Mucosa of gallbladder (tissue), 1 donor: ENCODE measurements at regions not wholly inside any gene's neighbourhood (a gene's known extent, or its start where the extent isn't known, plus 50 kb on each side); places are given as distances from the start of the nearest gene placed in this dataset.
"Not testable (repeated sequence)": the region's sequence is repeated elsewhere in the genome, so short reads cannot be mapped to it uniquely, and the experiment has no call there.

Experiments
- DNase-seq: peaks from one replicate; pipeline ENCODE4 v3.0.0-alpha.2; 2020; ENCODE audit warnings: low spot score
- donor health status: DM: no; HTN: no; CAD: no.

DNA sequence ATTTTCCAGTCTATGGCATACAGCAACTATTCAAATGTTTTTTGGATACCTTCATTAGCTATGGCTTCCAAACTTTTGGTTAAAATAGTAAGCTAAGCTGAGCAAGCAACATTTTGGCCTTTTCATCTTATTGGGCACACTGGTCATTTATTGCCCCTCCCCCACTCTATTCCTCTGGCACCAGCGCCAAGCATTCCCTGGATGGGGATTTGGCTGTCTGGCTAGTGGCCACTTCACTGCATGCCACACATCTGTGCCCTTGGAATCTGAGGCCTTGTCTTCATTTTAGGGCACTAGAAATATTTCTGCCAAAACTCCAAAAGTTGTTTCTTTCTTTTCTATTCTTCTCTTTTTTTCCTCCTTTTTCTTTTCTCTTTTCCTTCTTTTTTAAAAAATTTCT is 305.8 kb upstream of the POTED start:
- DNase-seq: not testable (repeated sequence)

DNA sequence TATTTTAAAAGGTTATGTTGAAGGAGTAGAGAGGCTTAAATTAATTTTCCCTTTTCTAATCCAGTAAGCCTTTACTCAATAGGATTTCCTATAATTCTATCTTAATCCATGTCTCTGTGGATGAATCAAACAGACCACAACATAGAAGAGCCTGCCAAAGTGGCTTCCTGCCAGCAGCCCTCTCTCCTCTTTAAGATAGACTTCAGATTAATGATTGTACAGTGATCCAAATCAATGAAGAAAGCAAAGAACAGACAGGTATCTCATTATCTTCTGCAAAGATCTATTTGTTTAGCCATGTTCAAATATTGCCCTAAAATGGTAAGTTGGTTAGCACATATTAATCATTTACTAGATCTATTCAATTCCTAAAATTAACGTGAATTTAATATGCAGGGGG is 304.7 kb upstream of the POTED start:
- peak; percentile 14 for DNase-seq

DNA sequence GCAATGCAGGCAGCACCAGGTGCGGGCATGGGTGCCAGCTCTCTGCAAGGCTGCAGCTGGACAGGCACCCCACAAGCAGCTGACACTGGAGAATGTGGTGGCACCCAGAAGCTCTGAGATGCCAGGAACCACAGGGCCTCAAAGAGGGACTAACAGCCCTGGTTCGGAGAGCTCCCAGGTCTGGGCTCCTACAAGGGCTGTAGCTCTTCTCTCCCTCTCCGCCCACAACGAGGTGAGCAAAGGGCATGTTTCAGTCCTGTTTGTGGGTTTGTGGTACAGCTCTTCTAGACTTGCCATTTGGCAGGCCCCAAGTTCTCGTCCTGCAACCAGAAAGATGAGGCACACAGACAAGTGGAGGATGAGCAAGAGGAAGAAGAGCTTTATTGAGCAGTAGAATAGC is 299.5 kb upstream of the POTED start:
- DNase-seq: not testable (repeated sequence)

DNA sequence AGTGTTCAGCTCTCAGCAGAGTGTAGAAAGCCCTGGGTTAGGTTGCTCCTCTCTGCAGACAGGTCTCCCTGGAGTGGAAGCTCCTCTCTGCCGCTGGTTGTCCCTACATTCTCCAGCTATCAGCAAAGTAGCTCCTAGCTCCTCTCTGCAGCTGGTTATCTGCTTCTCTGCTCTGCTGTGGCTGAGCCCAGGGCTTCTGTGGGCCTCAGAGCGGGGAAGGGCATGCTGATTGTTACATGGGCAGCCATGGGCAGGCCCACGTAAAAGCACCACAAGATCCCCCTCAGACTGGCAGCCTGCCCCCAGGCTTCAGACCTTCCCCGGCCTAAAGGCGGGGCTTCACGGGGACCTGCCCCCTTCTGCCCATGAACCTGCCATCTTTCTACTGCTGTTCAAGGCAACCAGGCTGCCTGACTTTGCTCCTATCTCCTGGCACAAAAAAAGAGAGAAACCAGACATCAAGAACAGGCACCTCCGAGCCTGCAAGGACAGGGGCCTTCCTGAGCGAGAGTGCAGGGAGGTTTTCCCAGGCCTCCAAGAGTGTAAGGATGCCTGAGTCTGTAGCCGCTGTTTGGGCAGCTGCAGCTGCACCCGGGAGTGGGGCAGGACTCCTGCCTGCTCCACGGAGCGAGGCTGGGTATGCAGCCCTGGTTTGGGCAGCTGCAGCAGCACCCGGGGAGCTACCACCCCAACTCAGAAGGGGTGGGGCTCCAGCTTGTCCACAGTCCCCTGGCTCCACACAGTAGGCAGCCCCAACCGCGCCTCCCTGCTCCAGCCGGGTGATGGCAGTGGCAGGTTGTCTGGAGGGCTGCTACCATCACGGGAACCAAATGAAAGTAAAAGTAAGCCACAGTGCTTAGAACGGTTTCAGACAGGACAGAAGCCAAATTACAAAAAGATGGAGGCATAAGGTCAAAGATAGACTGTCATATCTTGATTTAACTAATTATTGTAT is 298.7 kb upstream of the POTED start:
- DNase-seq: not testable (repeated sequence)

DNA sequence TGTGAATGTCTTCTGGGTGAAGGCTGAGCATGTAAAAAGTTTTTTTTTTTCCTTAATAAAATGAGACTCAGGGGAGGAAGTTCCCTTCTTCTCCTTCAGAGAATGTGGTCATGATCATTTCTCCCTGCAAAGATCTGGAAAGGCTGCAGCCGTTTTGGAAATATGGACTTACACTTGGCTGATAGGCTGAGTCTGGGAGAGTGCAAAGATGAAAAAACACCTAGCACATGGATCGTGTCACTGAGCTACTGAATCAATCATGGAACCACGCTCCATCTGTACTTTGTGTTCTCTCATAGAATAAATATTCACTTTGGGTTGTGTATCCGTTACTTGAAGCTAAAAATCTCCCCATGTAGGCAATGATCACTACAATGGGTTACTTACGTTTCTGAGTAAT is 290.9 kb upstream of the POTED start:
- not testable (repeated sequence) for DNase-seq

DNA sequence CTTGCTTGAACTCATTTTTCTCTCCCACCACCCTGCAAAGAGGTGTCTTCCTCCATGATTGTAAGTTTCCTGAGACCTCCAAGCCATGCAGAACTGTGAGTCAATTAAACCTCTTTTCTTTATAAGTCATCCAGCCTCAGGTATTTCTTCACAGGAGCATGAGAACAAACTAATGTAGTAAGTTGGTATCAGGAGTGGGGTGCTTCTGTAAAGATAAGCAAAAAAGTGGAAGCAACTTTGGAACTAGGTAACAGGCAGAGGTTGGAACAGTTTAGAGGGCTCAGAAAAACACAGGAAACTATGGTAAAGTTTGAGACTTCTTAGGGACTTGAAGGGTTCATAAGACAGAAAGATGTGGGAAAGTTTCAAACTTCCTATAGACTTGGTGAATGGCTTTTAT is 287.7 kb upstream of the POTED start:
- DNase-seq: not testable (repeated sequence)

DNA sequence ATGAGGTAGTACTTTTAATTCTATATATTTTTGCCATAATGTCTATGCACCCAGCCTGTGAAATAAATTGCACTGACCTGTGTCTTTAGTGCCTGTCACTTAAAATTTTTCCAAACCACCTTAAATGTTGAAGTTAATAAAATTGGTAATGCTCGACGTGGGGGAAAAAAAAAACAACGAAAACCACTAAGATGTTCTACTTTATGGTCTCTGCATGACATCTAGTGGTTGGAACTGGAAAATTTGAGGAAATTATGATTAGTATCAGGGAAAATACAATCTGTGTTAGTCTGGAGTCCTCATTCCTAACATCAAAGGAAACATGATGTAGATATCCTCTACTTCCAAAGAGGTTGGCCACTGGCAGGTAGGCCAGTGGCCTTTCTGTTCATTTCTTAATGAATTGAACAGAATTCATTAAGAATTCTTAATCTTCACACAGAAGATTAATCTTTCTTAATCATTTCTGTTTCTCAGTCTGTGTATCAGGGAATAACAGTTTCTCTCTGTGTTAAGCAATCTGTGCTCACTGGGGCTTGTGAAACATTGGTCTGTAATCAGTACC is 268.8 kb upstream of the POTED start:
- DNase-seq: not testable (repeated sequence)

DNA sequence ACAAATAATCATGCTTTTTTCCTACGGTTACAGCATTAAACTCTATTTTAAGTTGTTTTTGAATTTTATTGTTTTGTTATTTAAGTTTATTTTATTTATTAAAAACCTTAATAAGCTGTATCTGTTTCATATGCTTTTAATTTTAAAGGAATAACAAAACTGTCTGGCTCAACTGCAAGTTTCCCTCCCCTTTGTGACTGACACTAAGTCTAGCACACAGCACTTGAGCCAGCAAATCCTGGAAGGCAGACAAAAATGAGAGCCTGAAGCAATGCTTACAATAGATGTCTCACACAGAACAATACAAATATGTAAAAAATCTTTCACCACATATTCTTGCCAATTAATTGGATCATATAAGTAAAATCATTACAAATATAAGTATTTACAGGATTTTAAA is 258.1 kb upstream of the POTED start:
- DNase-seq: not testable (repeated sequence)

DNA sequence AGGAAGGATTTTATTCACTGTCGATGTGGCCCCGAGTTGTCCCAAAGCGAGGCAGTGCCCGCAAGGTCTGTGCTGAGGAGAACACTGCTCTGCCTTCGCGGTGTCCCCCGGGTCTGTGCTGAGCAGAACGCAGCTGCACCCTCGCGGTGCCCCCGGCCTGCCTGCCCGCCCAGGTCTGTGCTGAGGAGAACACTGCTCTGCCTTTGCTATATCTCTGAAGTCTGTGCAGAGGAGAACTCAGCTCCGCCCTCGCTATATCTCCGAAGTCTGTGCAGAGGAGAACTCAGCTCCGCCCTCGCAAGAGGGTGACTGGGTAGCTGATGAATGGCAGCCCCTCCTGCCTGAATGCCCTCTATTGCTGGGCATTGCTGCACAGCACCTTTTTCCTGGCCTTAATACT is 249.4 kb upstream of the POTED start:
- DNase-seq: not testable (repeated sequence)

DNA sequence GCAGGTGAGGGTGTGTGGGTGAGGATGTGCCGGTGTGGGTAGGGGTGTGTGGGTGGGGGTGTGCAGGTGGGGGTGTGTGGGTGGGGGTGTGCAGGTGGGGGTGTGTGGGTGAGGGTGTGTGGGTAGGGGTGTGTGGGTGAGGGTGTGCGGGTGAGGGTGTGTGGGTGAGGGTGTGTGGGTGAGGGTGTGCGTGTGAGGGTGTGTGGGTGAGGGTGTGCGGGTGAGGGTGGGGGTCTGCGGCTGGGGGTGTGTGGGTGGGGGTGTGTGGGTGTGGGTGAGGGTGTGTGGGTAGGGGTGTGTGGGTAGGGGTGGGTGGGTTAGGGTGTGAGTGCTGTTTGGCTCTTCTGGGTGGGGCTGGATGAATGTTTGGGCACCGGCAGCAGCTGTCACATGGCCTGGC is 241.4 kb upstream of the POTED start:
- DNase-seq: no peak

DNA sequence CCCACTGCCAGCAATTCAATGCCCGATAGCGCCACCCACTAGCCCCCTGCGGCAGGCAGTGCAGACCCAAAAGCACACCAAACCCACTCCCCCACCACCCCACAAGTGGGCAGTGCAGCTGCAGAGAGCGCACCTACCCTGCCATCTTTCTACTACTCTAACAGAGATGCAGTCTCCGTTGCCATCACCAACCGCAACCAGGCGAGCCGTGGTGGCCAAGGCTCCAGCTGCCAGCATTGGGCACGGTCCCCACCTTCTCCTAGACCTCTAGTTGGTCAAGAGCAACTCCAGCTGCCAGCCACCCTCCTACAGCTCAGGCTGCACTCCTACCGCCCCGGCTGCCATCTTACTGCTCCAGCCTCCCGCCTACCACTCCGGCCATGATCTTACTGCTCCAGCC is 236.9 kb upstream of the POTED start:
- DNase-seq: not testable (repeated sequence)

DNA sequence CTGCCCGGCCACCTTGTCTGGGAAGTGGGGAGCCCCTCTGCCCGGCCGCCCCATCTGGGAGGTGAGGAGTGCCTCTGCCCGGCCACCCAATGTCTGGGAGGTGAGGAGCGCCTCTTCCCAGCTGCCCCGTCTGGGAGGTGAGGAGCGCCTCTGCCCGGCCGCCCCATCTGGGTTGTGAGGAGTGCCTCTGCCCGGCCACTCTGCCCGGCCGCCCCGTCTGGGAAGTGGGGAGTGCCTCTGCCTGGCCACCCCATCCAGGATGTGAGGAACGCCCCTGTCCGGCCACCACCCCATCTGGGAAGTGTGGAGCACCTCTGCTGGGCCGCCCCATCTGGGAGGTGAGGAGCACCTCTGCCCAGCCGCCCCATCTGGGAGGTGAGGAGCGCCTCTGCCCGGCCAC is 230.6 kb upstream of the POTED start:
- not testable (repeated sequence) for DNase-seq

DNA sequence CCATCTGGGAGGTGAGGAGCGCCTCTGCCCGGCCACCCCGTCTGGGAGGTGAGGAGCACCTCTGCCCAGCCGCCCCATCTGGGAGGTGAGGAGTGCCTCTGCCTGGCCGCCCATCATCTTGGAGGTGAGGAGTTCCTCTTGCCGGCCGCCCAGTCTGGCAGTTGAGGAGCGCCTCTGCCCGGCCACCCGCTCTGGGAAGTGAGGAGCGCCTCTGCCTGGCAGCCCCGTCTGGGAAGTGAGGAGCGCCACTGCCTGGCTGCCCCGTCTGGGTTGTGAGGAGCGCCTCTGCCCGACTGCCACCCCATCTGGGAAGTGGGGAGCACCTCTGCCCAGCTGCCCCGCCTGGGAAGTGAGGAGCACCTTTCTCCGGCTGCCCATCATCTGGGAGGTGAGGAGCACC is 230.0 kb upstream of the POTED start:
- not testable (repeated sequence) for DNase-seq

DNA sequence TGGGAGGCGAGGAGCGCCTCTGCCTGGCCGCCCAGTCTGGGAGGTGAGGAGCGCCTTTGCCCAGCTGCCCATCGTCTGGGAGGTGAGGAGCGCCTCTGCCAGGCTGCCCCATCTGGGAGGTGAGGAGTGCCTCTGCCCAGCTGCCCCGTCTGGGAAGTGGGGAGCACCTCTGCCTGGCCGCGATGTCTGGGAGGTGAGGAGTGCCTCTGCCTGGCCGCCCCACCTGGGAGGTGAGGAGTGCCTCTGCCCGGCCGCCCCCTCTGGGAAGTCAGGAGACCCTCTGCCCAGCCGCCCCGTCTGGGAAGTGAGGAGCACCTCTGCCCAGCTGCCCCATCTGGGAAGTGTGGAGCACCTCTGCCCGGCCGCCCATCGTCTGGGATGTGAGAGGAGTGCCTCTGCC is 229.0 kb upstream of the POTED start:
- not testable (repeated sequence) for DNase-seq

DNA sequence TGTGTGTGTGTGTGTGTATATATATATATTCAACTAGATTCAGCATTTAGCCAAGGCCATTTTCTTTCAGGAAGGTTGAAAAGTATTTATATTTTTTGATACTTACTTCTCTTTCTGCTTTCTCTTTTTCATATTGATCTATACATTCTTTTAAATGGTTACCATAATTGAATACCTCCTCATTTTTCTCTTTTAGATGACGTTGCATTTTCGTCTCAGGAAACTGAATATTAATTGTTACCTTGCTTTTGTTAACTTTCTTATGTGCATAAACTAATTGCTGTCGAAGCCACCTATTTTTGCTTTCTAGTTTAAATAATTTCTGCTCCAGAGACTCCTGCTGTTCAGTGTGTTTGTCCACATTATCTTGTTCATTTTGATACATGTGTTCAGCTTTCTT is 225.4 kb upstream of the POTED start:
- not testable (repeated sequence) for DNase-seq

DNA sequence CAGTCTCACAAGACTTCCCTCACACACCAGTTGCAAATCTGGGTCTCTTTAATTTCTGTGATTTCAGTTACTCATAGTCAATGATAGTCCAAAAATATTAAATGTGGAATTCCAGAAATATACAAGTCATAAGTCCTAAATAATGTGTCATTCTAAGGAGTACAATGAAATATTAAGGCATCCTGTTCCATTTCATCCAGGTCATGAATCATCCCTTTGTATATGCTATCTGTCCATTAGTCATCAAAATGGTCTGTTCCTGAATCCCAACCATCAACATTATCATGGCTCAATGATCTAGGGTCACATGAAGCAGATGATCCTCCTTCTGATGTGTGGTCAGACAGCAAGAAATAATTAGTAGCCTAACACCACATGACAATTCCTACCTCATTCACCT is 200.4 kb upstream of the POTED start:
- DNase-seq: not testable (repeated sequence)

DNA sequence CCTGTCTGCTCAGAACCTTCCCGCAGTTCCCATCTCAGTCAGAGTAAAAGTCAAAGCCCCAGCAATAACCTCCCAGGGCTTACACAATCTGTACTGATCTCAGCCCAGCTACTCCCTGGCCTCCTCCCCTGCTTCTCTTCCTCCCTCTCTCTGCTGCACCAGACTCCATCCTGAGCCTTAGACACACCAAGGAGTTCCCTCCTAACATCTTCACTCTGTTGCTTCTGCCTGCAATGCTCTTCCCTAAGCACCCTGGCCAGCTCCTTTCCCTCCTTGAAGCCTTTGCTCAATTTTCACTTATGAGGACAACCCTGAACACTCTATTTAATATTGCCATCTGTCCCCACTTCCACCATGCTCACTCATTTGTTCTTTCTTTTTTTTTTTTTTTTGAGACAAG is 173.7 kb upstream of the POTED start:
- not testable (repeated sequence) for DNase-seq

DNA sequence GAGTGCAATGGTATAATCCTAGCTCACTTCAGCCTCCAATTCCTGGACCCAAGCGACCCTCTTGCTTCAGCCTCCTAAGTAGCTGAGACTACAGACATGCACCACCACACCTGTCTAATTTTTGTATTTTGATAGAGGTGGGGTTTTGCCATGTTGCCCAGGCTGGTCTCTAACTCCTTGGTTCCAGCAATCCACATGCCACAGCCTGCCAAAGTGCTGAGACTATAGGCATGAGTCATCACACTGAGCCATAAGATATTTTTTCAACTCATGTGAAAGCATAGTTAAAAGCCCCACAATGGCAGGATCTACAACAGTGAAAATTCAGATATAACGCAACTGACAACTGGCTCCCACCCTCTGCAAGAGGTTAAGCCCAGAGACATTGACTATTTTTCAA is 161.8 kb upstream of the POTED start:
- DNase-seq: not testable (repeated sequence)

DNA sequence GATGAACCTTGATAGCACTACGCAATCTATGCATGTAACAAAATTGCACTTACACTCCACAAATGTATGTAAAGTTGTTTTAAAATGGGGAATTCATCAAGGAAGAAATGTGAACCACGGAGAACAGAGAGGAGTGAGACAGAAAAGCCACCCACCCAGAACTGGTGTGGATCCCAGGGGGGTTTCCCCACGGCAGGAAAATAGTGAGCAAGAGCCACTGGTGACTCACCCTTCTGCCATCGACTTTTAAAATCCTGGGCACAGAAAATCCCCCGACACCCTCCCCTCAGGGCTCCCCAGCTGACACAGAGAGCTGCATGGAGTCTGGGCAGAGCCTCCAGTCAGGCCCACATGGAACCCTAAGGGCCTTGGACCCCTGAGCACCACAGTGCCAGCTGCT is 146.0 kb upstream of the POTED start:
- DNase-seq: not testable (repeated sequence)
